AG08395 (cell line): ENCODE measurements at regions not wholly inside any gene's neighbourhood (a gene's known extent, or its start where the extent isn't known, plus 50 kb on each side); places are given as distances from the start of the nearest gene placed in this dataset.

Source experiments
- DNase-seq: peaks from one replicate; pipeline ENCODE4 v3.0.0; 2012; ENCODE audit warnings: mixed read lengths, low spot score

- no peak for DNase-seq
Observed at GRCh38 chr2:240319855-240320203, 115.6 kb upstream of the GPC1 start.

GRCh38 chr2:240320204-240320993 lies 115.1 kb upstream of the GPC1 start:
- peak; percentile 15 for DNase-seq

DNA sequence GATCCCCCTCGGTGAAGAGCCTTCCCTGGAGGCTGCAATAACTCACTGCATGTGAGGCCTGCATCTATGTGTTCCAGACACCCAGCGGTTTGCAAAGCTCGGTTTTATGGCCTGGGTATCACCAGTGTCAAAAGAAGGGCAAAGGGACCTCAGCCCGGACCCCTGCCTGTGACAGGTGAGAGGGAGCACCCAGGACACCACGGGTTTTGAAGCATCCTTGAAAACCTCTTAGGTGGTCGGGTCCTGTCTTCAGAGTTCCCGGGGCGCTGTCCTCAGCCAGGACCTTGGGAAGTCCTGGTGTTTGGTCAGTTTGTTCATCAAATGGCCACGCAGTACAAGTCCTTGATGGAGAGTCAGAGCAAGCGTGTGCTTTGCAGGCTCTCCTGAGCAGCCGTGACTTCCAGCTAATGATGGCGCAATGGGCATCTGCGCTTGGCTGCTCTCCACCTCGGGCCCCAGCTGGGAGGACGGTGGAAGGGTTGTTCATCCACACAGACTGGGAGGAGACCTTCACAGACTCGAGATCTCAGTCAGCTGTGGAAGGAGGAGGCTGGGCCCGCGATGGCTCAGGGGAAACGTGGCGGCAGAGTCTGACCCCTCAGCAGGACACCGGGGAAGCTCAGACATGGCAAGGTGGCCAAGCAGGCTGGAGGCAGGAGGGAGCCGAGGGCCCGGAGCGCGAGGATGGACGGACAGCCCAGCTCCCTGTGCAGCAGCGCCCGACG lies 113.1 kb upstream of the GPC1 start:
- no peak for DNase-seq

DNA sequence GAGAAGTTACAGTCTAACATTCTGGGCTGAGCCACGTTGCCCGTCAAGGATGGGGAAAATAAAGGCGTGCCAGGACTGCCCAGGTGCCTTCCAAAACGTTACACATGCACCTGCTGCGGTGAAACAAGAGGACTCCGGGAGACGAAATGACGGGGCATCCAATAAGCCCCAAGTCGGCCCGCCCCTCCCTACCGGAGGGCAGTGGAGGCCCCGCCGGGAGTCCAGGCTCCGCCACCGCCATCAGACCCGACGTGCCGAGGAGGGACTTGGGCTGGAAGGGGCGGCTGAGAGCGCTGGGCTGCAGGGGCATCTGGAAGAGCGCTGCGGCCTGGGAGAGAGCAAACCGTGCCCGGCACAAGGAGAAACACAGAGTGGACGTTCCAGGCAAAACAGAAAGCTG lies 112.5 kb upstream of the GPC1 start:
- DNase-seq: no peak

DNA sequence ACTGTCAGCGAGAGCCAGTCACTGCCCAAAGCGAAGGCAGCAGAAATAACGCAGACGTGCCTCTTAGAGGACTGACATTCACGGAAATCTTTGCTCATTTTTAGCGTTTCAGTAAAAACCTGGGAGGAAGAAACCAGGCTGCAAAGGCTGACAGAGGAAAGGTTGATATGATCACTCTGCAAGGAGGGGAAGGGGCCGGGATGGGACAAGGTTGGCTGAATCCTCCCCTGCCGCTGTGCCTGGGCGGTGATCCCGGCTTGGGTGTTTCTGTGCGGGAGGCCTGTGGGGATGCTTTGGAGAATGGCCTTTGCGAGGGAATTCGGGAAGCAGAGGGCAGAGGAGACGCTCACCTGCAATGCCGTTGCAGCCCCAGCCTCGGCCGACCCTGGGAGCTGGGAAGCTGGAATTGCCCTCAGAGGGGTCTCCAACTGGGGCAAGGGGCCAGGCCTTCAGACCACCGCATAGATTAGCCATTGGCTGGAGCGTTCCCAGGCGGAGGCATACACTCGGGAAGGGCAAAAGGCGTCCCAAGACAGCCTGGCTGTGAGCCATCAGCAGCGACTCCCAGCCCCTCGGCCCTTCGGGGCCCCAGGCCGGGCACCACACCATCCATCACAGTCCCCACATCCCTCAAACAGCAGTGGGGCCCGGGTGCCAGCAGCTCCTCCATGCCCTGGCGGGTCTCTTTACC lies 111.7 kb upstream of the GPC1 start:
- DNase-seq: no peak

GRCh38 chr2:240324312-240325015 lies 111.0 kb upstream of the GPC1 start:
- no peak for DNase-seq

DNA sequence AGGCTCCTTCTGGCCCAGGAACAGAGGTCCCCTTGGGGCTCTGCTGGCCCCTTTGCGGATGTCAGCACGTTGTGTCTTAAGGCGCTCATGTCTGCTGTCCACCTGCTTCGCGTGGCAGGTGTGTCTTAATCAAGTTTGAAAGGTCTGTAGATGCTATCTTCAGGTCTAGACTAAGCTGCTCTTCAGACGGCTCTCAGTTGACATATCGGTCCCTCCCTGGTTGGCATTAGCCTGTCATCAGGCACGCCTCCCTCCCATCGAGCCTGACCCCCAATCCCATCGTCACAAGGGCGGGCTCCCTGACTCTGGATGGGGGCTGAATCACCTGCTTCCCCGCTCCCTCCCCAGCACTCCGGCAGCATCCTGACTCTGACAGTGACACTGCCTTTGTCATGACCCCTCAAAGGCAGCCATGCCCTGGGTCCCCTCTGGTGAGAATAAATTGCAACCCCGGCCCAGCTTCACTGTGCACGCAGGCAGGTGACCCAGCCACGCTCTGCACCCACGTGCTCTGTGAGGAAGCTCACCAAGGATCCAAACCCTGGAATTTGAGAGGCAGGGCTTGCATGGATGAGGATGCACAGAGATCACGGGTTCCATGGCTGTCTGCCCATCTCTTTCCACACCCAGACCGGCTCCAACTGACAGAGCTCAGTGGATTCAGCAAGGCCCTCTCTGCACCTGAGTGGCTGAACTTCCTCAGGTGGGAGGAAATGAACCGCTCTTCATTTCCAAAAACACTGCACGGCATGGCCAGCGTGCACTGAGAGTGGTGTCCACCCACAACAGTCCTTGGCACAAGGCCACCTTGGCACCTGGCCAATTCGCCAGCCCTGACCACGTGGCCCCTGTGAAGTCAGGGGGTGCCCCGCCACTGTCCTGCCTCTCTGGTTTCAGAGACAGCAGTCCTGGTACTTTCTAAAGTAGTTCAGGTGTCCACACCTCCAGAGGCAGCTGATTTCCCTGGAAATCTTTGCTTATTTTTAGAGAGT lies 110.2 kb upstream of the GPC1 start:
- DNase-seq: no peak

- peak; percentile 26 for DNase-seq
Observed at GRCh38 chr2:240326246-240326645, 109.2 kb upstream of the GPC1 start.

- no peak for DNase-seq
Observed at GRCh38 chr2:240326886-240327285, 108.6 kb upstream of the GPC1 start.

GRCh38 chr2:240327566-240327965 lies 107.9 kb upstream of the GPC1 start:
- DNase-seq: no peak

- no peak for DNase-seq
Observed at GRCh38 chr2:240328526-240328925, 106.9 kb upstream of the GPC1 start.

- no peak for DNase-seq
Observed at GRCh38 chr2:240329116-240329665, 106.3 kb upstream of the GPC1 start.

- no peak for DNase-seq
Observed at GRCh38 chr2:240329778-240330177, 105.7 kb upstream of the GPC1 start.

GRCh38 chr2:240333985-240334384 lies 101.5 kb upstream of the GPC1 start:
- DNase-seq: no peak

DNA sequence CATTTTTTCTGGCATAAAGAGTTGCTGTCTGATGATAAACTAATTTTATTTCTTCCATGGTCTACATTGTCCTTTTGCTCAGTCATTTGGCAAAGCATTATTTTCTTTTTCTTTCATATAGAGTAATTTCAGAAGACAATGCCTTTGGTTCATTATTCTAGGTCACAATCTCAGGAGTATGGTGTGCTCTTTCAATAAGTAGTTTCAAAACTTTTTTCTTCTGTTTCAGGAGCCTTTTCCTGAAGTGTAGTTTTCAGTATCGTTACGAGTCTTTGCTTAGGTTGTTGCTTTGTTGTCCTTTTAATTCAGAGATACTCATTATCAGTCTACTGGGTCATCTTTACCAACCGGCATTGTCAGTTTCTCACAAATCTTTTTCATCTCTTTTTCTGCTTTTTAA lies 100.4 kb upstream of the GPC1 start:
- DNase-seq: no peak

GRCh38 chr2:240336820-240337427 lies 98.5 kb upstream of the GPC1 start:
- DNase-seq: no peak

DNA sequence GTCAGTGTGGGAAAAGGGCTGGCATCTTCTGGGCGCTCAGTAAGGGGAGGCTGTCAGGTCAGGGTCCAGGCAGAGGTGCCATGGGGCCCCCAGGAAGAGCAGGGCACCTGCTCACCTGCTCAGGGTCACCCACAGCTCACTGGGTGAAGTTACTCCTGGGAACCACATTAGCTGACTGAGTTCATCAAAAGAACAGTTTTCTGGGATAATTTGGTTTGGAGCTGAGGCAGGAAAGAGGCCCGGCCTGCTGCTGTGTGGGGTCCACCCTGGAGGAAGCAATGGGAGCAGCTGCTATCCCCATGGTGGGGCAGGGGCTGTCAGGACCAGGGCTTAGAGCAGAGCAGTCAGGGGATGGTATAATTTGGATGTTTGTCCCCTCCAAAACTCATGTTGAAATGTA lies 97.2 kb upstream of the GPC1 start:
- DNase-seq: no peak

DNA sequence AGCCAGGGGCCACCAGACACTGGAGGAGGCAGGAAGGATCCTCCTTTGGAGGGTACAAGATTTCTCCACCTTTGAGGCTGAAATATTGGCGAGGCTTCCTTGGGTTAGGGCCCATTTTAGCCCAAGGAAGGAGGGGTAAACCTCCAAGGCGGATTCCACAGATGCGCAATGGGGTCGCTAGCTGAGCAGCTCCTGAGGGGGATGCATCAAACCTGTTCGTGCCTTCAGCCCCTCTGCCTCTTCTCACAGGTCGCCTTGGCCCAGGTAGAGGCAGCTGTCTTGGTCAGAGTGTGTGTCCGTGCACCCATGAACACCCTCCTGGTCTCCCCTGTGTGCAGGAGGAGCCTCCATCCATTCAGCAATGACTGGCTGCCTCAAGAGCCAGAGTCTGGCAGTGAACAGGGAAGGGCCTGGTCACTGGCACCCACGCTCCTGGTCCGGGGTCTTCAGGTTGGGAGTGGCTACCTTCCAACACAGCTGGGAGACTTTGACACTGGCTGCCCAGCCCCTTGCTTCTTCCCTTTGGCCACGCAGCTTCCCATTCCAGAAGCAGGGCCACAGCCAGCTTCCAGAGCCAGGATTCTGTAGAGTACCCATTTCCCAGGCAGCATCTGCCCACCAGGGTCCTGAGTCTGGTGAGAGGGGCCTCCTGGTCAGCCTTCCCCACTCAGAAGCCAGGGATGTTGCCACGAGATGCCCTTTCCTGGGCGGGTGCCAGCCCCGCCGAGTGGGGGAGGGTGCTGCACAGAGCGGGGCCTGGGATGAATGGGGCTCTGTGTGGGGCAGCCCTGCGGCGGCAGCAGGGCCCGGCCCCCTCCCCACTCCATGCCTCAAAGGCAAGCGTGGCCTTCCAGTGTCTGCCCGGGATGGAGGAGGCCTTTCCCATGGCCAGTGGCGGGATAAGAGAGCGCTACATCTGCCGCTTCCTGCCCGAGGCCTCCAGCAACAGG lies 95.8 kb upstream of the GPC1 start:
- DNase-seq: no peak

DNA sequence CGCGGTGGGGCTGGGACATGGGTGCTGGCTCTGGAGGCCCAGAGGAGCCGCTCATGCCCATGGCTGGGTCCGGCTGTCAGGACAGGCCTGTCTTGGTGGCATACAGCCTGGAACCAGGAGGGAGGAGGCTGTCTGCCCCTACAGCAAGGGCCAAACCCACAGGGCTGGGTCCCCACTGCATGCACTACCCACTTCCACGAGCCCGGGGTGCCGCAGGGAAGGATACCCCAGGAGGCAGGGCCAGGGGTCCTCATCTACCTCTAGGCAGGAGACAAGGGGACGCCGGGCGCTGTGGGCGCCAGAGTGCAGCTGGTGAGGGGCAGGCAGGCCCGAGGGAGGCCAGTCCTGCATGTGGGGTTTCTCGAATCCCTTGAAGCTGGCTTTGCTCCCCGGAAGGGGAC lies 95.1 kb upstream of the GPC1 start:
- no peak for DNase-seq
